HEK293 (cell line): ENCODE measurements at regions not wholly inside any gene's neighbourhood (a gene's known extent, or its start where the extent isn't known, plus 50 kb on each side); places are given as distances from the start of the nearest gene placed in this dataset.

Experiments used
- CTCF ChIA-PET: fragments of 350-600 bp; formaldehyde crosslinking; extraction: SDS; loops from one replicate; lab custom pipeline; 2021; ENCODE audit warnings: antibody characterized with exemption; lab: Yijun Ruan, JAX
- POLR2A ChIA-PET: fragments of 300-600 bp; formaldehyde crosslinking; extraction: SDS; loops from one replicate; lab custom pipeline; 2020; ENCODE audit warnings: antibody characterized with exemption, inconsistent platforms; lab: Yijun Ruan, JAX
- H3K27ac ChIP-seq: fragments of 200-500 bp; sonication (Bioruptor generic); 2 replicates; pipeline ENCODE4 v1.5.1; 2014; ENCODE audit warnings: low read depth, low read length, control low read depth, inconsistent platforms; ENCODE audit errors: extremely low read depth
- H3K36me3 ChIP-seq, 2 experiments: fragments of 200-500 bp in 1 of 2; sonication (Bioruptor generic) in 1 of 2; 1 replicate in 1 of 2; 2 replicates in 1 of 2; pipeline ENCODE4 v1.5.1; 2014 to 2017; ENCODE audit warnings: inconsistent platforms in 2 of 2, low read length in 2 of 2; ENCODE audit not compliant: control insufficient read depth in 2 of 2, insufficient read depth in 1 of 2
- H3K4me1 ChIP-seq: fragments of 200-500 bp; sonication (Bioruptor generic); 2 replicates; pipeline ENCODE4 v1.5.1; 2014; ENCODE audit warnings: mild to moderate bottlenecking, low read length, inconsistent platforms; ENCODE audit not compliant: control insufficient read depth, insufficient read depth
- H3K4me3 ChIP-seq: 2 replicates; pipeline ENCODE4 v1.5.1; 2011; ENCODE audit warnings: low read depth, mild to moderate bottlenecking, control low read depth, low read length, moderate library complexity
- H3K9me3 ChIP-seq: fragments of 200-500 bp; sonication (Bioruptor generic); 2 replicates; pipeline ENCODE4 v1.5.1; 2014; ENCODE audit warnings: low read depth, low read length, inconsistent platforms; ENCODE audit not compliant: control insufficient read depth, insufficient read depth
- EGR2 ChIP-seq: fragments of 450-650 bp; formaldehyde crosslinking; IDR thresholded peaks from 2 replicates; pipeline ENCODE4 v1.5.1; 2016; ENCODE audit warnings: low read depth, missing biosample characterization, missing genetic modification characterization
- GLI2 ChIP-seq: fragments of 450-650 bp; formaldehyde crosslinking; IDR thresholded peaks from 2 replicates; pipeline ENCODE4; 2017; ENCODE audit warnings: missing biosample characterization, missing genetic modification characterization, low read depth, borderline replicate concordance
- GLIS2 ChIP-seq: fragments of 450-650 bp; formaldehyde crosslinking; IDR thresholded peaks from 2 replicates; pipeline ENCODE4 v1.5.1; 2016; ENCODE audit warnings: missing biosample characterization, missing genetic modification characterization
- KLF7 ChIP-seq: fragments of 450-650 bp; formaldehyde crosslinking; IDR thresholded peaks from 2 replicates; pipeline ENCODE4 v1.5.1; 2016; ENCODE audit warnings: missing biosample characterization, missing genetic modification characterization, borderline replicate concordance
- PRDM10 ChIP-seq: fragments of 450-650 bp; formaldehyde crosslinking; IDR thresholded peaks from 2 replicates; pipeline ENCODE4 v1.5.1; 2016; ENCODE audit warnings: missing biosample characterization, missing genetic modification characterization
- REPIN1 ChIP-seq: fragments of 450-650 bp; formaldehyde crosslinking; IDR thresholded peaks from 2 replicates; pipeline ENCODE4 v1.5.1; 2017; ENCODE audit warnings: missing biosample characterization, missing genetic modification characterization, low read depth
- ZBTB1 ChIP-seq: fragments of 450-650 bp; formaldehyde crosslinking; IDR thresholded peaks from 2 replicates; pipeline ENCODE4 v1.5.1; 2016; ENCODE audit warnings: missing biosample characterization, missing genetic modification characterization
- ZBTB6 ChIP-seq: fragments of 450-650 bp; formaldehyde crosslinking; IDR thresholded peaks from 2 replicates; pipeline ENCODE4 v1.5.1; 2017; ENCODE audit warnings: missing biosample characterization, missing genetic modification characterization
- ZFHX2 ChIP-seq: fragments of 450-650 bp; formaldehyde crosslinking; conservative IDR thresholded peaks from 2 replicates; pipeline ENCODE4 v1.5.1; 2016; ENCODE audit warnings: missing biosample characterization, missing genetic modification characterization
- ZNF157 ChIP-seq: fragments of 450-650 bp; formaldehyde crosslinking; IDR thresholded peaks from 2 replicates; pipeline ENCODE4 v1.5.1; 2016; ENCODE audit warnings: missing biosample characterization, missing genetic modification characterization
- ZNF202 ChIP-seq: fragments of 450-650 bp; formaldehyde crosslinking; IDR thresholded peaks from 2 replicates; pipeline ENCODE4 v1.5.1; 2016; ENCODE audit warnings: missing biosample characterization, missing genetic modification characterization, borderline replicate concordance
- ZNF266 ChIP-seq: fragments of 450-650 bp; formaldehyde crosslinking; IDR thresholded peaks from 2 replicates; pipeline ENCODE4 v1.5.1; 2016; ENCODE audit warnings: missing biosample characterization, missing genetic modification characterization, low read depth
- ZNF416 ChIP-seq: fragments of 450-650 bp; formaldehyde crosslinking; IDR thresholded peaks from 2 replicates; pipeline ENCODE4 v1.5.1; 2016; ENCODE audit warnings: missing biosample characterization, missing genetic modification characterization
- ZNF501 ChIP-seq: fragments of 450-650 bp; formaldehyde crosslinking; IDR thresholded peaks from 2 replicates; pipeline ENCODE4 v1.5.1; 2016; ENCODE audit warnings: missing biosample characterization, missing genetic modification characterization
- ZNF518A ChIP-seq: fragments of 450-650 bp; formaldehyde crosslinking; conservative IDR thresholded peaks from 2 replicates; pipeline ENCODE4 v1.5.1; 2016; ENCODE audit warnings: low read depth, missing biosample characterization, missing genetic modification characterization
- ZNF529 ChIP-seq: fragments of 450-650 bp; formaldehyde crosslinking; IDR thresholded peaks from 2 replicates; pipeline ENCODE4 v1.5.1; 2017; ENCODE audit warnings: missing genetic modification characterization, missing biosample characterization; ENCODE audit not compliant: insufficient replicate concordance
- ZNF660 ChIP-seq: fragments of 450-650 bp; IDR thresholded peaks from 2 replicates; pipeline ENCODE4 v1.5.1; 2018; ENCODE audit warnings: missing biosample characterization, mild to moderate bottlenecking, missing genetic modification characterization
- ZNF701 ChIP-seq: fragments of 450-650 bp; formaldehyde crosslinking; IDR thresholded peaks from 2 replicates; pipeline ENCODE4 v1.5.1; 2016; ENCODE audit warnings: missing biosample characterization, missing genetic modification characterization

GRCh38 chr1:43065191-43065590, 106.5 kb upstream of the SLC2A1 start (continued):
- TF ChIP-seq ZNF518A (tag by site-specific recombination), result no peak
- TF ChIP-seq ZNF701, result no peak
- TF ChIP-seq ZNF202 (tag by site-specific recombination), result no peak

- Histone ChIP-seq H3K9me3 (no peaks in the 10 kb centered on the region), H3K36me3 (no peaks in the 10 kb centered on the region), H3K4me3 (no peak overlapping the region), H3K4me1 (no peaks in the 10 kb centered on the region; the same call in 1 of the 2 replicates), H3K27ac (no peak overlapping the region)
- CTCF ChIA-PET, result interaction anchor here (1.4 kb wide), 1 partner anchor 150 kb away, joined by 3 read pairs; no protein-coding TSS in a partner anchor
- POLR2A ChIA-PET, result no interaction called here
- TF ChIP-seq KLF7 (no peak), ZNF266 (no peak), EGR2 (no peak), GLI2 (tag by site-specific recombination) (no peak)
These were observed 104.9 kb upstream of the SLC2A1 start for GRCh38 chr1:43063394-43064219.

GRCh38 chr1:43062527-43063095, 103.9 kb upstream of the SLC2A1 start:
- CTCF ChIA-PET, result interaction anchor here (0.6 to 2.1 kb wide), 3 partner anchors 11 to 150 kb away, joined by 3 to 12 read pairs (median 4); no protein-coding TSS in a partner anchor
- POLR2A ChIA-PET, result no interaction called here
- Histone ChIP-seq H3K9me3 (no peaks in the 10 kb centered on the region), H3K27ac (no peak overlapping the region), H3K4me3 (no peak overlapping the region)
- TF ChIP-seq ZFHX2 (tag by site-specific recombination) (peak; percentile 21; the same call in 1 of the 2 replicates), GLIS2 (tag by site-specific recombination) (no peak), ZNF416 (tag by site-specific recombination) (no peak), ZNF501 (no peak), ZBTB1 (no peak)
- TF ChIP-seq, all 188 proteins: peak for 1
- no peaks in the 10 kb centered on the region for H3K4me1 ChIP-seq
- no peaks in the 10 kb centered on the region for H3K36me3 ChIP-seq

GRCh38 chr1:43061757-43062156, 103.1 kb upstream of the SLC2A1 start:
- Histone ChIP-seq H3K36me3 (no peaks in the 10 kb centered on the region), H3K27ac (no peak overlapping the region), H3K4me1 (no peaks in the 10 kb centered on the region), H3K9me3 (no peaks in the 10 kb centered on the region), H3K4me3 (no peak overlapping the region)
- ChIA-PET CTCF (interaction anchor here (0.6 to 2.1 kb wide), 3 partner anchors 11 to 986 kb away, joined by 3 to 12 read pairs (median 3); no protein-coding TSS in a partner anchor), POLR2A (no interaction called here)
- TF ChIP-seq PRDM10 (no peak), ZNF660 (tag by site-specific recombination) (no peak), ZBTB6 (no peak), REPIN1 (tag by site-specific recombination) (no peak), ZNF157 (tag by site-specific recombination) (no peak), ZNF529 (tag by site-specific recombination) (no peak)
